Activated CD8-positive, alpha-beta T cell treated with anti-CD3 and anti-CD28 coated beads for 36 hours (primary cell): ENCODE measurements at regions not wholly inside any gene's neighbourhood (a gene's known extent, or its start where the extent isn't known, plus 50 kb on each side); places are given as distances from the start of the nearest gene placed in this dataset.

Experiments used
- ATAC-seq: fragments of 200-7000 bp; cut with Tn5 transposase; one replicate; pipeline ENCODE4 v1.10.0; 2021; ENCODE audit warnings: mild to moderate bottlenecking, moderate library complexity
- CTCF ChIA-PET: fragments of 350-600 bp; sonication (Branson Sonifier 250); formaldehyde crosslinking; loops from one replicate; lab custom pipeline; 2021; ENCODE audit warnings: antibody characterized with exemption; lab: Charles Lee
- POLR2A ChIA-PET: fragments of 350-600 bp; sonication (Branson Sonifier 250); formaldehyde crosslinking; loops from one replicate; lab custom pipeline; 2021; ENCODE audit warnings: antibody characterized with exemption; lab: Charles Lee
- DNase-seq: peaks from one replicate; pipeline ENCODE4 v3.0.0-alpha.2; 2020
- H3K27ac Mint-ChIP-seq: one replicate; pipeline ENCODE4 v1.8.0; 2021; ENCODE audit warnings: mild to moderate bottlenecking, mixed read lengths
- H3K27me3 Mint-ChIP-seq: one replicate; pipeline ENCODE4 v1.8.0; 2021; ENCODE audit warnings: mixed read lengths
- H3K36me3 Mint-ChIP-seq: one replicate; pipeline ENCODE4 v1.8.0; 2021; ENCODE audit warnings: low read depth, mixed read lengths
- H3K4me1 Mint-ChIP-seq: one replicate; pipeline ENCODE4 v1.8.0; 2021; ENCODE audit warnings: low read depth, mixed read lengths
- H3K4me3 Mint-ChIP-seq: one replicate; pipeline ENCODE4 v1.8.0; 2021; ENCODE audit warnings: mild to moderate bottlenecking, moderate library complexity, mixed read lengths
- H3K9me3 Mint-ChIP-seq: one replicate; pipeline ENCODE4 v1.8.0; 2021; ENCODE audit warnings: mixed read lengths
- intact Hi-C: fragments of 100-400 bp; cut with micrococcal nuclease; formaldehyde crosslinking; loops from one replicate; pipeline ENCODE4 v1.10.0; 2022
- TF ChIP-seq, protein P1 (sequence below): fragments of 200-600 bp; IDR thresholded peaks from one replicate; pipeline ENCODE4 v1.8.0; 2022; ENCODE audit warnings: antibody characterized with exemption, mild to moderate bottlenecking

GRCh38 chrX:107552930-107553329 is 75.4 kb upstream of the PRPS1 start:
- Mint-ChIP-seq H3K36me3 (no peaks in the 10 kb centered on the region), H3K27ac (no peak overlapping the region), H3K4me1 (peaks cover 14% of the 10 kb centered on the region), H3K4me3 (no peak overlapping the region), H3K27me3 (no peaks in the 10 kb centered on the region), H3K9me3 (no peaks in the 10 kb centered on the region)
- intact Hi-C loops, result no loop called here
- DNase-seq (no peak), ATAC-seq (no peak)
- TF ChIP-seq, protein P1, sequence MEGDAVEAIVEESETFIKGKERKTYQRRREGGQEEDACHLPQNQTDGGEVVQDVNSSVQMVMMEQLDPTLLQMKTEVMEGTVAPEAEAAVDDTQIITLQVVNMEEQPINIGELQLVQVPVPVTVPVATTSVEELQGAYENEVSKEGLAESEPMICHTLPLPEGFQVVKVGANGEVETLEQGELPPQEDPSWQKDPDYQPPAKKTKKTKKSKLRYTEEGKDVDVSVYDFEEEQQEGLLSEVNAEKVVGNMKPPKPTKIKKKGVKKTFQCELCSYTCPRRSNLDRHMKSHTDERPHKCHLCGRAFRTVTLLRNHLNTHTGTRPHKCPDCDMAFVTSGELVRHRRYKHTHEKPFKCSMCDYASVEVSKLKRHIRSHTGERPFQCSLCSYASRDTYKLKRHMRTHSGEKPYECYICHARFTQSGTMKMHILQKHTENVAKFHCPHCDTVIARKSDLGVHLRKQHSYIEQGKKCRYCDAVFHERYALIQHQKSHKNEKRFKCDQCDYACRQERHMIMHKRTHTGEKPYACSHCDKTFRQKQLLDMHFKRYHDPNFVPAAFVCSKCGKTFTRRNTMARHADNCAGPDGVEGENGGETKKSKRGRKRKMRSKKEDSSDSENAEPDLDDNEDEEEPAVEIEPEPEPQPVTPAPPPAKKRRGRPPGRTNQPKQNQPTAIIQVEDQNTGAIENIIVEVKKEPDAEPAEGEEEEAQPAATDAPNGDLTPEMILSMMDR, result no peak
- ChIA-PET CTCF (no interaction called here), POLR2A (no interaction called here)

DNA sequence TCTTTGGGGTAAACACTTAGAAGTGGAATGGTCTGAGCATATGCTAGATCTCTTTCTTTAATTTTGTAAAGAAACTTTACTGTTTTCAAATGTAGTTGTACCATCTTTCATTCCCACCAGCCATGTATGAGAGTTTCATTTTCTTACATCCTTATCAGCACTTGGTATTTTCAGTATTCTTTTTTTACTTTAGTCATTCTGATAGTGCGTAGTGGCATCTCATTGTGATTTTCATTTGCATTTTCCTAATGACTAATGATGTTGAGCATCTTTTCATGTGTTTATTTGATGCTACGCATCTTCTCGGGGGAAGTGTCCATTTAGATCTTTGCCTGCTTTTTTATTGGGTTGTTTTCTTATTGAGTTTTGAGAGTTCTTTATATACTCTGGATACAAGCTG is 71.3 kb upstream of the PRPS1 start:
- H3K36me3 Mint-ChIP-seq, result no peaks in the 10 kb centered on the region
- H3K9me3 Mint-ChIP-seq, result no peaks in the 10 kb centered on the region
- H3K4me3 Mint-ChIP-seq, result no peak overlapping the region
- CTCF ChIA-PET, result no interaction called here
- POLR2A ChIA-PET, result no interaction called here
- ATAC-seq (no peak), DNase-seq (no peak)
- TF ChIP-seq, protein P1, result no peak
- intact Hi-C loops, result no loop called here
- no peak overlapping the region for H3K27ac Mint-ChIP-seq
- H3K4me1 Mint-ChIP-seq, result peaks cover 4% of the 10 kb centered on the region
- H3K27me3 Mint-ChIP-seq, result peaks cover 2% of the 10 kb centered on the region

GRCh38 chrX:107559506-107559905 is 68.8 kb upstream of the PRPS1 start:
- Mint-ChIP-seq H3K36me3 (no peaks in the 10 kb centered on the region), H3K27ac (no peak overlapping the region), H3K4me1 (peaks cover 4% of the 10 kb centered on the region), H3K4me3 (no peak overlapping the region), H3K27me3 (peaks cover 2% of the 10 kb centered on the region), H3K9me3 (no peaks in the 10 kb centered on the region)
- ATAC-seq (no peak), DNase-seq (no peak)
- ChIA-PET CTCF (interaction anchor here (0.7 kb wide), 1 partner anchor 21 kb away, joined by 3 read pairs; no protein-coding TSS in a partner anchor), POLR2A (no interaction called here)
- intact Hi-C loops, result no loop called here
- TF ChIP-seq, protein P1, result no peak

GRCh38 chrX:107560041-107560440 is 68.3 kb upstream of the PRPS1 start:
- TF ChIP-seq, protein P1, result no peak
- ATAC-seq, result no peak
- Mint-ChIP-seq H3K36me3 (no peaks in the 10 kb centered on the region), H3K27me3 (peaks cover 2% of the 10 kb centered on the region), H3K4me1 (peaks cover 4% of the 10 kb centered on the region), H3K4me3 (no peak overlapping the region), H3K27ac (no peak overlapping the region), H3K9me3 (no peaks in the 10 kb centered on the region)
- no peak for DNase-seq
- ChIA-PET POLR2A (no interaction called here), CTCF (interaction anchor here (0.7 kb wide), 1 partner anchor 22 kb away, joined by 3 read pairs; no protein-coding TSS in a partner anchor)
- intact Hi-C loops, result no loop called here

GRCh38 chrX:107560980-107561379 is 67.3 kb upstream of the PRPS1 start:
- ChIA-PET POLR2A (no interaction called here), CTCF (no interaction called here)
- Mint-ChIP-seq H3K4me3 (no peak overlapping the region), H3K27me3 (peaks cover 2% of the 10 kb centered on the region), H3K4me1 (peaks cover 4% of the 10 kb centered on the region), H3K9me3 (no peaks in the 10 kb centered on the region), H3K36me3 (no peaks in the 10 kb centered on the region), H3K27ac (no peak overlapping the region)
- ATAC-seq (no peak), DNase-seq (no peak)
- intact Hi-C loops, result no loop called here
- TF ChIP-seq, protein P1, result no peak
